ENCODE measurements at regions not wholly inside any gene's neighbourhood (a gene's known extent, or its start where the extent isn't known, plus 50 kb on each side); places are given as distances from the start of the nearest gene placed in this dataset.

DNA sequence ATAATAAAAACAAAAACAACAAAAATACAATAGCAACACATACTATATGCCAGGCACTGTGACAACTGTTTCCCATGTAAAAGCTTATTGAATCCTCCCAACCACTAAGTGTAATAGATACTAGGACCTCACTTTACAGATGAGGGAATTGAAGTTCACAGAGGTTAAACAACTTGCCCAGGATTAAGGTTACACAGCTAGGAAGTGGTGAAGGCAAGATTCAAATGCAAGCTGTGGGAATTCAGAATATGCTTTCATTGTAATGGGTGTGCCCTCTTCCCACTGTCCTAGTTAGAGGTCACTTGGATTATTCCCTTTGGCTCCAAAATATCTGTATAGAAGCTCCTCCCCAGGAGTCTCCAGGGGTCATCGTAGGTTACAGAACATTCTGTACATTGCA, 231.1 kb downstream of the MREG start:
- TF ChIP-seq, protein P1, sequence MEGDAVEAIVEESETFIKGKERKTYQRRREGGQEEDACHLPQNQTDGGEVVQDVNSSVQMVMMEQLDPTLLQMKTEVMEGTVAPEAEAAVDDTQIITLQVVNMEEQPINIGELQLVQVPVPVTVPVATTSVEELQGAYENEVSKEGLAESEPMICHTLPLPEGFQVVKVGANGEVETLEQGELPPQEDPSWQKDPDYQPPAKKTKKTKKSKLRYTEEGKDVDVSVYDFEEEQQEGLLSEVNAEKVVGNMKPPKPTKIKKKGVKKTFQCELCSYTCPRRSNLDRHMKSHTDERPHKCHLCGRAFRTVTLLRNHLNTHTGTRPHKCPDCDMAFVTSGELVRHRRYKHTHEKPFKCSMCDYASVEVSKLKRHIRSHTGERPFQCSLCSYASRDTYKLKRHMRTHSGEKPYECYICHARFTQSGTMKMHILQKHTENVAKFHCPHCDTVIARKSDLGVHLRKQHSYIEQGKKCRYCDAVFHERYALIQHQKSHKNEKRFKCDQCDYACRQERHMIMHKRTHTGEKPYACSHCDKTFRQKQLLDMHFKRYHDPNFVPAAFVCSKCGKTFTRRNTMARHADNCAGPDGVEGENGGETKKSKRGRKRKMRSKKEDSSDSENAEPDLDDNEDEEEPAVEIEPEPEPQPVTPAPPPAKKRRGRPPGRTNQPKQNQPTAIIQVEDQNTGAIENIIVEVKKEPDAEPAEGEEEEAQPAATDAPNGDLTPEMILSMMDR (IDR thresholded peaks at IDR 0.05; ENCODE audit: poor library complexity, severe bottlenecking) = no peak
- TF ChIP-seq EP300 (conservative IDR thresholded peaks at IDR 0.05; ENCODE audit: poor library complexity, severe bottlenecking) = no peak
- TF ChIP-seq POLR2AphosphoS5 (IDR thresholded peaks at IDR 0.05) = no peak
- no peak for TF ChIP-seq EZH2 (IDR thresholded peaks at IDR 0.05; ENCODE audit: borderline replicate concordance, insufficient read depth, low read length, poor library complexity, severe bottlenecking)
- TF ChIP-seq TAF1 (IDR thresholded peaks at IDR 0.05; ENCODE audit: low read depth) = no peak
- no peak for TF ChIP-seq RAD21 (conservative IDR thresholded peaks at IDR 0.05)
- TF ChIP-seq, protein P2, sequence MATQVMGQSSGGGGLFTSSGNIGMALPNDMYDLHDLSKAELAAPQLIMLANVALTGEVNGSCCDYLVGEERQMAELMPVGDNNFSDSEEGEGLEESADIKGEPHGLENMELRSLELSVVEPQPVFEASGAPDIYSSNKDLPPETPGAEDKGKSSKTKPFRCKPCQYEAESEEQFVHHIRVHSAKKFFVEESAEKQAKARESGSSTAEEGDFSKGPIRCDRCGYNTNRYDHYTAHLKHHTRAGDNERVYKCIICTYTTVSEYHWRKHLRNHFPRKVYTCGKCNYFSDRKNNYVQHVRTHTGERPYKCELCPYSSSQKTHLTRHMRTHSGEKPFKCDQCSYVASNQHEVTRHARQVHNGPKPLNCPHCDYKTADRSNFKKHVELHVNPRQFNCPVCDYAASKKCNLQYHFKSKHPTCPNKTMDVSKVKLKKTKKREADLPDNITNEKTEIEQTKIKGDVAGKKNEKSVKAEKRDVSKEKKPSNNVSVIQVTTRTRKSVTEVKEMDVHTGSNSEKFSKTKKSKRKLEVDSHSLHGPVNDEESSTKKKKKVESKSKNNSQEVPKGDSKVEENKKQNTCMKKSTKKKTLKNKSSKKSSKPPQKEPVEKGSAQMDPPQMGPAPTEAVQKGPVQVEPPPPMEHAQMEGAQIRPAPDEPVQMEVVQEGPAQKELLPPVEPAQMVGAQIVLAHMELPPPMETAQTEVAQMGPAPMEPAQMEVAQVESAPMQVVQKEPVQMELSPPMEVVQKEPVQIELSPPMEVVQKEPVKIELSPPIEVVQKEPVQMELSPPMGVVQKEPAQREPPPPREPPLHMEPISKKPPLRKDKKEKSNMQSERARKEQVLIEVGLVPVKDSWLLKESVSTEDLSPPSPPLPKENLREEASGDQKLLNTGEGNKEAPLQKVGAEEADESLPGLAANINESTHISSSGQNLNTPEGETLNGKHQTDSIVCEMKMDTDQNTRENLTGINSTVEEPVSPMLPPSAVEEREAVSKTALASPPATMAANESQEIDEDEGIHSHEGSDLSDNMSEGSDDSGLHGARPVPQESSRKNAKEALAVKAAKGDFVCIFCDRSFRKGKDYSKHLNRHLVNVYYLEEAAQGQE (IDR thresholded peaks at IDR 0.05; ENCODE audit: borderline replicate concordance) = no peak

All from neural cell (in vitro differentiated cells).